Islet precursor cell (in vitro differentiated cells): ENCODE measurements at regions not wholly inside any gene's neighbourhood (a gene's known extent, or its start where the extent isn't known, plus 50 kb on each side); places are given as distances from the start of the nearest gene placed in this dataset.

Source experiments
- DNase-seq: peaks from one replicate; pipeline ENCODE4 v3.0.0-alpha.2; 2018

DNA sequence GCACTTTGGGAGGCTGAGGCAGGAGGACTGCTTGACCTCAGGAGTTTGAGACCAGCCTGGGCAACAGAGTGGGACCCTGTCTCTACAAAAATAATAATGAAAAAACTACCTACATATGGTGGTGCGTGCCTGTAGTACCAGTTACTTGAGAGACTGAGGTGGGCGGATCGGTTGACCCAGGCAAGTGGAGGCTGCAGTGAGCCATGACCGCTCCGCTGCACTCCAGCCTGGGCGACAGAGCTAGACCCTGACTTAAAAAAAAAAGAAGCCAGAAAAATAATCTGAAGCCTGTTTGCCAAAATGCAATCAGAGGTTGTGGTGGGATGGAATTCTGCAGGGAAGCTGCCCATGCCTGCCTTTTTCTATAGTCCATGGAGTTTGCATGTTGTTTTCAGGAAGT, 50.4 kb upstream of the GGTA1 start:
- DNase-seq, result no peak

DNA sequence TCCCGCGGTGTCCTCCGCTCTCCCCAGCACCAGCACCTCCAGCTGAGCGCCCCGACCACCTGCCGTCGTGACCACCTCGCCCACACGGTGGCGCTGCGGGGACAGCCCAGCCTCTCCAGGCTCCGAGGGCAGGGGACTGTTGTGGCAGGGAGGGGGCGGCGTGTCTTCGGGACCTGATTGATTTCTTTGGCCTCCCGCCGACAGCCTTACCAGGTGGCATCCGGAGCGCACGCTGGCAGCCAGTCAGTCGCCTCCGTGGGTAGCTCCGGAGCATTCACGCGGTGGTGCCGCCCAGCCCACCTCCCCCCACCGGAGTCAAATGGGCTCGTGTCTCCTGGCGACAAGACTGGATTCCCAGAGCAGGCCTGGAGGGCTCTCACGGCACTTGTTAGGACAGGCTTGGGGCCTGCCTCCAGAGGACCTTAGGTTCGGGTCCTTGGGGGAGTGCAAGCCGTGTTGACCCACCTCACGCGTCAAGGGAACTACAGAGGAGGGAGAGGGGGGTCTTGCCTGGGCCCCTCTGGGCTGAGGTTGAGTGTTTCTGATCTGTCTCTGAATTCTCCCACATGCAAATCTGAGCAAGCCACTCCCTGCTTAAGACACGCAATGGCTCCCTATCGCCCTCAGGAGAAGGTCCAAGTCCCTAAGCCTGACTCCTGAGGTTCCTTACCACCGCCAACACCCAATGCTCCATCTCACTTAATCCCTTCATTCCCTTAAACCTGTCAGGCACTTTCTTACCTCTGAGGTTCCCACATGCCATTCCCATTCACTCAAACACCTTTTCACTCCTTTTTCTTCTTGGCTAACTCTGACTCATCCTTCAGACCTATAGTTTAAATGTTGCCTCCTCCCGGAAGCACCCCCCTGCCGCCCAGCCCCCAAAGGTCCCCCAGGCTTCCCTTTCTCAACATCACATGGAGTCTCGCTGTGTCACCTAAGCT, 51.2 kb upstream of the GGTA1 start:
- DNase-seq, result peak; percentile 95

DNA sequence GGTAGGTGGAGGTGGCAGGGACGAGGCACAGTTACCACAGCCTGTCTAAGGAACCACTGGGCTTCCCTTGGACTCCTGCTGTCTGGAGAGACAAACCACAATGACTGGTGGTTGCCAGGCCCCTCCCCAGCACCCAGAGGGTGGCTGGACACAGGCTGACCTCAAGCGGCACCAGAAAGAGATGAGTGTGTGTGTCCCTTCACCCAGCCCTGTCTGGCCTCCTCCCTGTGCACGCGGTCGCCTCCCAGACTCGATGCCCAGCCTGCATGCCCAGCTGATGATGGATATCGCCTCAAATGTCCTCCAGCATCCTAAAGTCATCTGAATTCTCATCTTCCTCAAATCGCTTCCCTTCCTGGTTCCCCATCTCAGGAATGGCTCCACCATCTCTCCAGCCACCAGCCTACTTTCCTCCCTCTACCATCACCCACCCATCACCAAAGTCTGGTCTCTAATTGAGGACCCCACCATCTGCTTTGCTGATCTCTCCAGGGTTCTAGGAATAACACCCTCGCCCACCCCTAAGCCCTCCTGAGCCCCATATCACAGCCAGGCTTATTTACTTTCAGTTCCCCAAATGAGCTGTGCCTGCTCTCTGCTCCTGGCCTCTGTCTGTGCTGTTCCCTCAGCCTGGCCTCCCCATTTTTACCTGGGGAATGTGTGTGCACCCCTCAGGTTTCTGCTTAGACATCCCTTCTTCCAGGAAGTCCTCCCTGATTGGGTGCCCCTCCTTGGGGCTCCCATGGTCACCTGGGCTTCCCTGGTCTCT, 52.5 kb upstream of the GGTA1 start:
- DNase-seq, result peak; percentile 52

DNA sequence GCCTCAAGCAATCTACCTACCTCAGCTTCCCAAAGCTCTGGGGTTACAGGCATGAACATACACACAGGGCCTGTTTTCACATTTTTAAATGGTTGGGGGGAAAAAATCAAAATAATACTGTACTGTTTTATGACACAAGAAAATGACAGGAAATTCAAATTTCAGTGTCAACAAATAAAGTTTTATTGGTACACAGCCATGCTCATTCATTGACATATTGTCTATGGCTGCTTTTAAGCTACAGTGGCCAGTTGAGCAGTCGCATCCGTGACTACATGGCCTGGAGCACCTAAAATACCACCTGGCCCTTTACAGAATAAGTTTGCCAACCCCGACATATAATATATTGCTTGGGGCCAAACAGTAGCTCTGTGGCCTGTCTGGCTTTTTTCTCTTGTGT, 56.4 kb upstream of the GGTA1 start:
- no peak for DNase-seq

DNA sequence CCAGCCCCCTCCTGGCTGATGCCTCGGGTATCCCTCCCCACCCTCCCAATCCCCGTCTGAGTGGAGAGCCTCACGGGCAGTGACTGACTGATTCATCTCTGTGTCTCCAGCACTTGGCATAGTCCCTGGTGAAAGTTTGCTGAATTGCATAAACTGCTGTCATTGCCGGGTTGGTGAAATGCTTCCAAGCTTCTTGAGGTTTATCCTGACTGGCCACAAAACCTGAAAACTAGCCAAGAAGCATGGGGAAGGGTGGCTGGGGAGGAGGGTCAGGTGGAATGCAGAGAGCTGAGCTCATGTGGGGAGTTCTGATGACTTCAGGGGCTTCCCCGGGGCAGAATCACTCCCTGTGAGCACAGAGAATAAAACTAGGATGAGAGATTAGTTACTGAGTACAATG, 56.9 kb upstream of the GGTA1 start:
- DNase-seq, result no peak

DNA sequence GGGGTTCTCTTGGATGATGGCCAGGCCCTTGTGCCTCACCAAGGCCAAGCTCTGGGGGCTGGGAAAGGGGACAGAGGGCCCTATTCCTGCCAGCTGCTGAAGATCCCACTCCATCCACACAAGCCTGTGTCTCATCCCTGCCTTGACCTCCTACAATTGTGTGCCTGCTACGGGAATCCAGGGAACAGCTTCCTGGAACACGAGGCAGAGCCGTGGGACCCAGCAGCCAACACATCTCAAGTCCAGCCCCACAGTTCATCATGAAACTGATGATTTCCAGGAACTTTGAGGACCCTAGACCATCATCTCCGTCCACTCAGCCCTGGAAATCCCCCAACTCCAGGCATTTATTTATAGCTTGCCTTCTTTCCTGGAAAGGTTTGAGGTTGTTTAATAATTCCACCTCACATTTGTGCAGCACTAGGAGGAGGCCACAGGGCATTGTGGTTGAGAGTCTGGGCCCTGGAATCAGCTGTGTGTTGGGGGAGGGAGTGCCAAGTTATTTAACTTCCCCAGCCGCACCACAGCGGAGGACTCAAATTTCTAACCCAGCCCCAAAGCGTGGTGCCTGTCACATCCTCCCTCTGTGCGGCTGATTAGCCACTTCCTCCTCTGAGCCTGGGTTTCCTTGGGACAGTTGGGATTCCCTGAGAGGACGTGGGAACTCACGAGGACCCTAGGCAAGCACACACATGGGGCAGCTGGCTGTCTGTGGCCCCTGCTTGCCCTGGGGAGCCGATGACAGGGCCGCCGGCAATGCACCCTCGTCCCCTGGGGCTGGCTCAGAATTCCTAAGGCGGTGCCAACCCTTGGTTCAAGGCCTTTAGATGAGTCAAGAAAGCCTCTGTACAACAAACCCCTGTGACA, 58.2 kb upstream of the GGTA1 start:
- DNase-seq, result peak; percentile 95

DNA sequence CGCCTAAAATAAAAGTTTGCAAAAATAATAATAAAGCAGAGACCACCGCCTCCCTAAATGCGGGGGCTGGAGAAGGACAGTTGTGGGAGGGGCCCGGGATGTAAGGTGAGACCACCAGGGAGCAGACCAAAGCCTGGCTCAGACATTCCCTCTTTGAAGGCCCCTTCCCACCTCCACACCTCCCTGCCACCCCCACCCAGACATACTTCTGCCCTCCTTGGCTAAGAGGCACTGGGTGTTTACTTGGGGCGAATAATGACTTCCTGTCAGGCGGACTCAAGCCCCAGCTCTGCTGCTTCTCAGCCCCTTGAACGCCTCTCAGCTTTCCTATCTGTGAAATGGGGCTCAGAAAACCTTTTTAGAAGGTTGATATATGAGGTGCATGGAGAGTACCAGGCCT, 58.8 kb upstream of the GGTA1 start:
- peak; percentile 56 for DNase-seq

DNA sequence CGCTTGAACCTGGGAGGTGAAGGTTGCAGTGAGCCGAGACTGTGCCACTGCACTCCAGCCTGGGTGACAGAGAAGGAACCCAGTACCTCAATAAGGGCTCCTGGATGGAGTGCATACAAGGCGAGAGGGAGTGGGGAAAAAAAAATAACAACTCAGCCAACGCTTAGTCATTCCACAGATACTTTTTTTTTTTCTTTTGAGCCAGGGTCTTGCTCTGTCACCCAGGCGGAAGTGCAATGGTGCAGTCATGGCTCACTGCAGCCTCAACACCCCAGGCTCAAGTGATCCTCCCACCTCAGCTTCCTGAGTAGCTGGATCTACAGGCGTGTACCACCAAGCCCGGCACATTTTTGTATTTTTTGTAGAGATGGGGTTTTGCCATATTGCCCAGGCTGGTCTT, 59.5 kb upstream of the GGTA1 start:
- DNase-seq, result no peak

DNA sequence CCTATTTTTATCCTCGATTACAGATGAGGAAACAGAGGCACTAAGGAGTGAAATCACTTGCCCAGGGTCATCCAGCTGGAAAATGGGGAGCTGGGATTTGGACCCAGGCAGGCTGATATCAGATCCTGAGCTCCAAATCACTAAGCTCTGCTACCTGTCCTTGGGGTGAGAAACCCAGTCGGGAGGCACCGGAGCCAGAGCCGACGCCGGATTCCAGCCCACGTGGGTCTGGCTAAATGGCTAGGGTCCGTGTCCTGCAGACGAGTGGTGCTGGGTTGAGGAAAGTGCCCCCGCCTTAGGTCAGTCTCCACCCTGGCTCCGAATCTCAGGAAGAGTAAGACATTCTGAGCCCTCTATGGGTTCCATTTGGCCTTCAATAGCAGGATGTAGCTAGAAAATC, 61.3 kb upstream of the GGTA1 start:
- DNase-seq, result no peak

DNA sequence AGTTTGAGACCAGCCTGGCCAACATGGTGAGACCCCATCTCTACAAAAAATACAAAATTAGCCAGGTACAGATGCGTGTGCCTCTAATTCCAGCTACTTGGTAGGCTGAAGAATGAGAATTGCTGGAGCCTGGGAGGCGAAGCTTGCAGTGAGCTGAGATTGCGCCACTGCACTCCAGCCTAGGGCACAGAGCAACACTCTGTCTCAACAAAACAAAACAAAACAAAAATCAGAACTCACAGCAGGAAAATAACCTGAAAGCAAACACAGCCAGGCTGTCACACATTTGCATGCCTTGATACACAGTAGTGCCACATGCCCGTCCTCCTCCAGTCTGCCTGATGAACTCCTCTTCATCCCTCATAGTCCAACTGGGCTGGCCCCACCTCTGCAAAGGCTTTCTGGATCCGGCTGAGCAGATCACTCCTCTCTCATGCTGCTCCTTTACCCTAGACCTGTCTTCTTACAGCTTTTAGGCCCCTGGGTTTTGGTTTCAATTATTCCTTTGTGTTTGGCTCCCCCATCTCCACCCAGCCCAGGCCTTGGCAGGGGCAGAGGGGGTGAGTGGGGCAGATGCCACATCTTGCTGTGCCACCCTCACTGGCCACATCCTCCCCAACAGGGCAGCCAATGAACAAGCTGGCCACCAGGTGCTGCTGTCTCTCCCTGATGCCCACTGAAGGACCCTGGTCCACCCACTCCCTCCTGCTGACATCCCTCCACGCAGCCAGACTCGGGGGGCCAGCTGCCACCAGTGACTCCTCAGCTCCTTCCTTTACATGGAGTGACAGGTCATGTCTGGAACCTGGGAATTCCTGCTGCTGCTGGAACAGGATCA, 62.0 kb upstream of the GGTA1 start:
- no peak for DNase-seq

DNA sequence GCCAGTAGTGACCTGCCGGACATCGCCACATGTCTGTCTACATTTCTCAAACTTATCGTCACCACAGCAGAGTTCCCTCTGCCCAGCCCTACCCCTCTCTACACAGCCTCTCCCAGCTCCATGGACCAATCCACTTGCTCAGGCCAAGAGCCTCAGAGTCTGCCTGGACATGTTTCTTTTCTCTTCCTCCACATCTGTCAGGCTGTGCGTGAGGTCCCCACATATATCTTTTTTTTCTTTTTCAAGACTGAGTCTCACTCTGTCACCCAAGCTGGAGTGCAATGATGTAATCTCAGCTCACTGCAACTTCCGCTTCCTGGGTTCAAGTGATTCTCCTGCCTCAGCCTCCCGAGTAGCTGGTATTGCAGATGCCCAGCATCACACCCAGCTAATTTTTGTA, 62.7 kb upstream of the GGTA1 start:
- no peak for DNase-seq

DNA sequence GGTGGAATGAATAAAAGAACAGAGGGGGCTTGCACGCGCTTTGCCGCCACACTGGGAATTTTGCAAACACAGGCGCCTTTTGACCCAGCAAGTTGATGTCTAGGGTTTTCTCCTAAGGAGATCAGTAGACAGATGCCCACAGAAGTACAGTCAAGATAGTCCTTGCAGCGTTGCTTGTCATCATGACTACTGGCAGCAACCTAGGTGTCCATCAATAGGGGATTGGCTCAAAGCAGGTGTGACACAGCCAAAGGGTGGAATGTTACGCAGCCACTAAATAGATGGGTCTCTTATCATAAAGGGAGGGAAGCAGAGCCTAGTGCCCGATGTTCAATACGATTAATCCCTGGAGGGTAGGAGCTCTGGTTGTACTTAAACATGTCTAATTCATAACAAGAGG, 63.8 kb upstream of the GGTA1 start:
- DNase-seq, result no peak

DNA sequence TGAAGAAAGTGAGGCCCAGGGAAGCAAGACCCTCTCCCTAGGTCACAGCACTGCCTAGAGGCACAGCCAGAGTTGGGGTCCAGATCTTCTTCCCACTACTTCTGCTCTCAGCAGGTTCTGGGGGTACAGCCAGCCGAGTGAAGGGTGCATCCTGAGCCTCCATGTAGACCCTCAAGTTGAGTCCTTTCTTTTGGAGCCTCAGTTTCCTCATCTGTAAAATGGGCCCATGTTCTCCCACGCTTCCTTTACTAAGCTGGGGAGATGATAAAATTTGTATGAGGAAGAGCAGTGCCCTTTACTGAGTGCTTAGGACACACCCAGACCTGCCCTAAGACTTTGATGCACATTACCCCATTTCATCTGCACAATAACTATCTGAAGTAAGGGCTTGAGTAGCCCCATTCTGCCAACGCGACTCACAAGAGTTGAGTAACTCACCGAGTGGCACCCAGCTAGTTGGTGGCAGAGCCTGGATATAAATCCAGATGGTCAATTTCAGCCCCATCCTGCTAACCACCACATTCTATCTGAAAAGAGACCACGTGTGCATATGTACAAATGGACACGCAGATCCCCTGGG, 64.3 kb upstream of the GGTA1 start:
- DNase-seq, result no peak

DNA sequence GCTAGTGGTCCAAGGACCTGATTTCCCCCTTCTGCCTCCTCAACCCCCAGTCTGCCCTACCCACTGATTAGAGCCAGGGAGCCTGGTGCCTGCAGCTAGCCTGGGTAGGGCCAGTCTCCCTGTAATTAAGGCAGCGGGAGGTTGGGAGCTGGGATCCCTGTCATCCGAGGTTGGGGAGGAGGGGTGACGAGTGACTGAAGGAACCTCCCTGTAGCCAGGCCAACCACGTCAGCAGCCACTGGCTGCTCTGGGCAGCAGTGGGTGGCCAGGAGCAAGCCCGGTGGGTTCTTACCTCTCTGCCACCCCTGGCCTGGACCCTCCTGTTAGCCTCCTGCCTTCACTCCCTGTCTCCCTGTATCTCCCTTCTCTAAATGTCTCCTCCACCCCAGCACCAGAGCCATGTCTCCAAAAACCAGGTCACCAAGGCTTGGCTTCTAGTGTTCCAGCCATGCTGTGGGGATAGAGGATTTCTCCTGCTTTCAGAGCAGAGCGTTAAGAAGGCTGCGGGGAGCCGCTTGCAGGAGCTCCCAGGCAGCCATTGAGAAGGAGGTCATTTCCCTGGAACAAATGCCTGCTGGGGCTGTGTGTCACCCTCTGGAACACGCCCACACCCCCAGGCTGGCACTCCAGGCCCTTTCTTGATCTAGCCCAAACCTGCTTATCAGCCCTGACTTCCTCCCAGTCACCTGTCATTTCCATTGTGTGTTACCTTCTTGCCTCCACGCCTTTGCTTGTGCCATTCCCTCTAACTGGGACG, 65.0 kb upstream of the GGTA1 start:
- DNase-seq, result peak; percentile 78

DNA sequence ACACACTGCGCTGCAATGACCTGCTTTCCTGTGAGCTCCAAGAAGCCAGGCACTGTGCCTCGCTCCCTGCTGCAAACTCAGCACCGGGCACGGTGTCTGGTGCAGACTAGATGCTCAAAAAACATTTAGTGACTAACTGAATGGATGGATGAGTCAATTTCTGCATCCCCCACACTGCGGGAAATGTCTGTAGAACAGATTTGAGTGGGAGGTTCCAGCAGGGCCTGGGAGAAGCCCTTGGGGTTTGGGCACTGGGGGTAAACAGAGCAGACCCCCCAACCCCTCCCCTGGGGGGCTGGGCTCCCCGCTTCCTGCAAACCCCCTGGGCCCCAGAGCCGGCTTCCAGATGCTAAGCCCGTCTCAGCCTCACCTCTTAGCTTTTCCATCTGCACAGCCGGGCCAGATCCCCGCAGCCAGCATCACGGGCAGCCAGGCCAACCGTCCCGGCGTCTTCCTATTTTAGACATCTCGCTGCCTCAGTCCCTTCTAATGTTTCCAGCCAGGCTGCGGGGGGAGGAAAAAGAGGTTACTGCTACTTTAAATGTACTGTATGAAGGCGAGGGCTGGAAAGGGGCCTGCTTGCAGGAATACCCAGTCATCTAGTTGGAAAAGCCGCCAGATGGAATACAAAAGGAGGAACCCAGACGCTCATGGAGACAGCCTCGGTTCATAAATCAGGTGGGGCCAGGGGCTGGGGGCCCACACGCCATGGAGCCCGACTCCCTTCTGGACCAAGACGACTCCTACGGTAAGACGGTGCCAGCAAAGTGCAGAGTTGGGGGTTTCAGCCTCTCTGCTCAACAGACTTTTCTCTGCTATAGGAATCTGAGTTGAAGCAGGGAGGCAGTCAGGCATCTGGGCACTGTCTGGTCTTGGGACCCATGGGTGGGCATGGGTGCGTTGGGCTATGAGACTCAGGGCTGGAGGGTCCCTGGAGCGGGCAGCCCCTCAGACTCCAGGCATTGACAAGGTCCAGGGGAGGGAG, 67.1 kb upstream of the GGTA1 start:
- DNase-seq, result peak; percentile 84

DNA sequence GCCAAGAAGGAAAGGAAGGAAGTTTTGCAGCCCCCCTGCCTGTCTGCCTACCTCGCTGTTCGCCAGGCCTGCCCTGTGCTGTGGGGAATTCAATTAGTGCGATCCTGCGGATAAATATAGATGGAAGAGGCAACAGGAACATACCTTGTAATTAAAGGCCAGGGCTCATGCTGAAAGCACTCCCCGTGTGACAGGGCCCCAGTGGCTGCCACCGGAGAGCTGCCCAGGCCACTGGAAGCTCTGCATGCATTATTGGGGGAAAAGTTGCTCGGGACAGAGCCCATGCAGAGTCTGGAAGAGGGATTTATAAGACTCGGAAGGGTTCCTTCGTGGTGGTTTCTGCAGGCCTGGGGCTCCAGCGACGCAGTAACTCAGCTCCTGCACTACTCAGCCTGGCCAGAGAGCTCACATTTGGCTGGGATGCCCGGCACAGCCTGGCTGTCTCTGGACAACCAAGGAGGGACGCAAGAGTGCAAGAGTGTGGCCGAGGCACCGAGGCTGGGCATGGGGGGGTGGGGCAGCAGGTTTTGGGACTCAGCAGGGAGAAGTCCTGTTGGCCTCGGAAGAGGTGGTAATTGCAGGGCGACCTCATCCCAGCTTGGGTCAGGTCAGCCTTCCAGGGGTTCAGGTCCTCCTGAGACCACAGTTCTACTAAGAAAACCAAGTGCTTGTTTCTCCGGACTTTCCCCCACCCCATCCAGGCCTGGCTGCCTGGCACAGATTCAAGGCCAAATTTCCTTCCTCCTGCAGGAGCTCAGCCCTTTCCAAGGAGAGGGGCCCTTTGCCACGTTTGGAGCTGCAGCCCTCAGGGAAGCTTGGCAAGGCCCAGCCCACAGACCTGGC, 68.1 kb upstream of the GGTA1 start:
- DNase-seq, result peak; percentile 69

DNA sequence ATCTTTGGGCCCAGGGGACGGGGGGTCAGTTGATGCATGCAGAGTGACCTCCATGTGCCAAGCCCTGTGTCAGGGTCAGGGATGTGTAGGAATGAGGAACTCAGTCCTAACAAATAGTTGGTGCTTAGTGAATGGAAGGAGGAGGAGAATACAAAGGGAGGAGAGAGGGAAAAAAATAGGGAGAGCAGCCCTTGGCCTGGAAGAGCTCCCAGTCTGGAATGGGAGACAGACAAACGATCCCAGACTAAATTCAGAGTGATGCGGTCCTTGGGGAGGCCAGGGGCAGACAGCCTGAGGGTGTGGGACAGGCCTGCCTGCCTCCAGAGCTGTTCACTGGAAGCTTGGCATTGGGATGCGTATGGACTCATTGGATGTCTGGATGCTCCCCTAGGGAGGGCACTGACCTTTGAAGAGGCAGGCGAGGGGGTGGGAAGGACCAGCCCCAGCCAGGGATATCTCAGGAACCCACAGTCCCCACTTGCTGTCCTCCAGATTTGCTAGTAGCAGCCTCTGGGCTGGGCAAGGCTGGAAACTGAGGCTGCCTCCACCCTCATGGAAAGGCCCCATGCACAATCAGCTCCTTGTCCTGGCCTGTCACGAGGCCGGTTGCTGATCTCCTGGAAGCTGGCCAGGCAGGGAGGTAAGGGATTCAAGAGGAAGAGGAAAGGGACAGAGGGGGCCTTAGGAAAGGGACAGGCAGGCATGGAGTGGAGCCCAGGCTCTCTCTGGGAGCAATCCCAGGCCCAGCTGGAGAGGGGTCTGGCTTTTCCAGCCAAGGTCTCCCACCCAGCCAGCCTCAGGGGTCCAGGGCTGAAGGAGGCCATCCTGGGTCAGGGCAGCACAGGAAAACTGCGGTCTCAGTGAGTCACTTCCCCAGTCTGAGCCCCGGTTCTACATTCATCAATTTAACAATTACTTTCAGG, 69.0 kb upstream of the GGTA1 start:
- DNase-seq, result peak; percentile 65

DNA sequence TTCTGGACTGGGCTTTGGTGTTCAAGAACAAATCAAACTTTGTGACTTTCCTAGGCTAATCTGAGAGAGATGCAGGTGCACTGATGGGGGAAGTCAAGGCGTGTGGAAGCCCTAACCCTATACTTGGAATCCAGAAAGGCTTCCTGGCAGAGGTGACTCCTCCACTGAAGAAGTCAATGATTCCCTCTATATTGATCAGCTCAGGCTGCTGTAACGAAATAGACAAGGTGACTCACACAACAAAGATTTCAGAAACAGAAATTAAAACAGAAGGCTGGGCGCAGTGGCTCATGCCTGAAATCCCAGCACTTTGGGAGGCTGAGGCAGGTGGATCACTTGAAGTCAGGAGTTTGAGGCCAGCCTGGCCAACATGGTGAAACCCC, 69.6 kb upstream of the GGTA1 start:
- DNase-seq, result no peak
